Liver (tissue), 3 donors: ENCODE measurements at regions not wholly inside any gene's neighbourhood (a gene's known extent, or its start where the extent isn't known, plus 50 kb on each side); places are given as distances from the start of the nearest gene placed in this dataset.
"Not testable (repeated sequence)": the region's sequence is repeated elsewhere in the genome, so short reads cannot be mapped to it uniquely, and the experiment has no call there.

Source experiments
- EGR1 ChIP-seq, 2 donors: IDR thresholded peaks; 2 replicates each; pipeline ENCODE4 v1.6.1; 2016 to 2018; ENCODE audit warnings: antibody characterized with exemption in 2 of 2, low read depth in 2 of 2
- FOXA1 ChIP-seq: IDR thresholded peaks from 2 replicates; pipeline ENCODE4 v1.6.1; 2016; ENCODE audit warnings: antibody characterized with exemption
- NR2F2 ChIP-seq: IDR thresholded peaks from 2 replicates; pipeline ENCODE4 v1.6.1; 2016; ENCODE audit warnings: antibody characterized with exemption
- RAD21 ChIP-seq, 2 donors: IDR thresholded peaks; 2 replicates each; pipeline ENCODE4 v1.6.1; 2016; ENCODE audit warnings: antibody characterized with exemption in 2 of 2, mild to moderate bottlenecking in 2 of 2
- RXRA ChIP-seq, 2 donors: IDR thresholded peaks; 2 replicates each; pipeline ENCODE4 v1.6.1; 2017 to 2018; ENCODE audit warnings: antibody characterized with exemption in 2 of 2, mild to moderate bottlenecking in 1 of 2
- TF ChIP-seq, protein P1 (sequence below): IDR thresholded peaks from 2 replicates; pipeline ENCODE4 v1.6.1; 2016; ENCODE audit warnings: antibody characterized with exemption
- TF ChIP-seq, protein P2 (sequence below): IDR thresholded peaks from 2 replicates; pipeline ENCODE4 v1.6.1; 2016; ENCODE audit warnings: antibody characterized with exemption, mild to moderate bottlenecking
- TF ChIP-seq, protein P3 (sequence below): fragments of 150-350 bp; IDR thresholded peaks from 2 replicates; pipeline ENCODE4 v1.5.1; 2017; ENCODE audit warnings: improper control_type of control experiment, low read depth, low read length; ENCODE audit not compliant: missing input control
- donor health status: healthy.
- donor health status: healthy.

DNA sequence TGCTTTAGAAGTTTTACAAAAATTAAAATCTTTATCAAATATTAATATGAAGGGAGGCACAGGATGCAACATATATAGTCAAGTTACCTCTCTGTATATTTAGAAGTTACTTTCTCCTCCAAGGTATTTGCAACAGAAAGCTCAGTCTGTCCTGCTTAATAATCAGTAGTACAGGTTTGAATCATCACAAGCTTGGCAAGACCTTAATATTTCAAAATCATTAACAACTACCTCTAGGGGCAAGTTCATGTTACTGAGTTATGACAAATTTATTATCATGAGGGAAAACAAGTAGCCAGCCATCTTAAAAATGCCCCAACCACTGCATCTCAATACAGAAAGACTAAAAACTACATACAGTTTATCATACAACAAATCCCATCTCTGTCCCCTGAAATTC, 116.0 kb downstream of the PMAIP1 start:
- TF ChIP-seq, protein P1, sequence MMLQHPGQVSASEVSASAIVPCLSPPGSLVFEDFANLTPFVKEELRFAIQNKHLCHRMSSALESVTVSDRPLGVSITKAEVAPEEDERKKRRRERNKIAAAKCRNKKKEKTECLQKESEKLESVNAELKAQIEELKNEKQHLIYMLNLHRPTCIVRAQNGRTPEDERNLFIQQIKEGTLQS = not testable (repeated sequence)
- TF ChIP-seq, protein P2, sequence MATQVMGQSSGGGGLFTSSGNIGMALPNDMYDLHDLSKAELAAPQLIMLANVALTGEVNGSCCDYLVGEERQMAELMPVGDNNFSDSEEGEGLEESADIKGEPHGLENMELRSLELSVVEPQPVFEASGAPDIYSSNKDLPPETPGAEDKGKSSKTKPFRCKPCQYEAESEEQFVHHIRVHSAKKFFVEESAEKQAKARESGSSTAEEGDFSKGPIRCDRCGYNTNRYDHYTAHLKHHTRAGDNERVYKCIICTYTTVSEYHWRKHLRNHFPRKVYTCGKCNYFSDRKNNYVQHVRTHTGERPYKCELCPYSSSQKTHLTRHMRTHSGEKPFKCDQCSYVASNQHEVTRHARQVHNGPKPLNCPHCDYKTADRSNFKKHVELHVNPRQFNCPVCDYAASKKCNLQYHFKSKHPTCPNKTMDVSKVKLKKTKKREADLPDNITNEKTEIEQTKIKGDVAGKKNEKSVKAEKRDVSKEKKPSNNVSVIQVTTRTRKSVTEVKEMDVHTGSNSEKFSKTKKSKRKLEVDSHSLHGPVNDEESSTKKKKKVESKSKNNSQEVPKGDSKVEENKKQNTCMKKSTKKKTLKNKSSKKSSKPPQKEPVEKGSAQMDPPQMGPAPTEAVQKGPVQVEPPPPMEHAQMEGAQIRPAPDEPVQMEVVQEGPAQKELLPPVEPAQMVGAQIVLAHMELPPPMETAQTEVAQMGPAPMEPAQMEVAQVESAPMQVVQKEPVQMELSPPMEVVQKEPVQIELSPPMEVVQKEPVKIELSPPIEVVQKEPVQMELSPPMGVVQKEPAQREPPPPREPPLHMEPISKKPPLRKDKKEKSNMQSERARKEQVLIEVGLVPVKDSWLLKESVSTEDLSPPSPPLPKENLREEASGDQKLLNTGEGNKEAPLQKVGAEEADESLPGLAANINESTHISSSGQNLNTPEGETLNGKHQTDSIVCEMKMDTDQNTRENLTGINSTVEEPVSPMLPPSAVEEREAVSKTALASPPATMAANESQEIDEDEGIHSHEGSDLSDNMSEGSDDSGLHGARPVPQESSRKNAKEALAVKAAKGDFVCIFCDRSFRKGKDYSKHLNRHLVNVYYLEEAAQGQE = not testable (repeated sequence)
- not testable (repeated sequence) for TF ChIP-seq FOXA1; RXRA (IDR thresholded peaks at IDR 0.05); EGR1 (IDR thresholded peaks at IDR 0.05; ENCODE audit: low read depth in 2 of 2); RAD21 (IDR thresholded peaks at IDR 0.05); NR2F2
- TF ChIP-seq, protein P3, sequence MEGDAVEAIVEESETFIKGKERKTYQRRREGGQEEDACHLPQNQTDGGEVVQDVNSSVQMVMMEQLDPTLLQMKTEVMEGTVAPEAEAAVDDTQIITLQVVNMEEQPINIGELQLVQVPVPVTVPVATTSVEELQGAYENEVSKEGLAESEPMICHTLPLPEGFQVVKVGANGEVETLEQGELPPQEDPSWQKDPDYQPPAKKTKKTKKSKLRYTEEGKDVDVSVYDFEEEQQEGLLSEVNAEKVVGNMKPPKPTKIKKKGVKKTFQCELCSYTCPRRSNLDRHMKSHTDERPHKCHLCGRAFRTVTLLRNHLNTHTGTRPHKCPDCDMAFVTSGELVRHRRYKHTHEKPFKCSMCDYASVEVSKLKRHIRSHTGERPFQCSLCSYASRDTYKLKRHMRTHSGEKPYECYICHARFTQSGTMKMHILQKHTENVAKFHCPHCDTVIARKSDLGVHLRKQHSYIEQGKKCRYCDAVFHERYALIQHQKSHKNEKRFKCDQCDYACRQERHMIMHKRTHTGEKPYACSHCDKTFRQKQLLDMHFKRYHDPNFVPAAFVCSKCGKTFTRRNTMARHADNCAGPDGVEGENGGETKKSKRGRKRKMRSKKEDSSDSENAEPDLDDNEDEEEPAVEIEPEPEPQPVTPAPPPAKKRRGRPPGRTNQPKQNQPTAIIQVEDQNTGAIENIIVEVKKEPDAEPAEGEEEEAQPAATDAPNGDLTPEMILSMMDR = not testable (repeated sequence)
